ENCODE measurements at regions not wholly inside any gene's neighbourhood (a gene's known extent, or its start where the extent isn't known, plus 50 kb on each side); places are given as distances from the start of the nearest gene placed in this dataset.

DNA sequence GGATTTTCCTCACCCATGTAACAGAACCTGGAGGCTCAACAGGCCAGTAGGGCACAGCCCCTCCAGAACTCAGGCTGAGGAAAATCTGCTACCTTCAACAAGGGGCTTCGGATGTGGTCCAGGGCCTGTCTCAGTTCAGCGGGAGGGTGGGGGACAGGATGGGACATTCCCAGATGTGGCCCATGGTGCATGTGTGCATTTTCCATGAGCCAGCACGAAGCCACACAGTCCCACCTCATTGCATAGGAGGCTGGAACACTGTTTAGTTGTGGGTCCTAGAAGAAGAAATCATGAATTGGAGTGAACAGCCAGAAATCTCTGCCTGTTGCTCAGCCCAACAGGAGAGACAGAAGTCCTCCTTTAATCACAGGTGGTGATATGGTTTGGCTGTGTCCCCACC is 469.6 kb upstream of the MYT1L start:
- no peaks in the 10 kb centered on the region for H3K4me1 ChIP-seq (replicated peaks)
- no peak for DNase-seq (ENCODE audit: low read depth in 1 of 2, low spot score in 2 of 2)
- no peak overlapping the region for H3K4me3 ChIP-seq
- peaks cover 22% of the 10 kb centered on the region for H3K9me3 ChIP-seq (replicated peaks)
- no peaks in the 10 kb centered on the region for H3K36me3 ChIP-seq
- no peaks in the 10 kb centered on the region for H3K27me3 ChIP-seq (replicated peaks)
- H3K27ac ChIP-seq: no peak overlapping the region

DNA sequence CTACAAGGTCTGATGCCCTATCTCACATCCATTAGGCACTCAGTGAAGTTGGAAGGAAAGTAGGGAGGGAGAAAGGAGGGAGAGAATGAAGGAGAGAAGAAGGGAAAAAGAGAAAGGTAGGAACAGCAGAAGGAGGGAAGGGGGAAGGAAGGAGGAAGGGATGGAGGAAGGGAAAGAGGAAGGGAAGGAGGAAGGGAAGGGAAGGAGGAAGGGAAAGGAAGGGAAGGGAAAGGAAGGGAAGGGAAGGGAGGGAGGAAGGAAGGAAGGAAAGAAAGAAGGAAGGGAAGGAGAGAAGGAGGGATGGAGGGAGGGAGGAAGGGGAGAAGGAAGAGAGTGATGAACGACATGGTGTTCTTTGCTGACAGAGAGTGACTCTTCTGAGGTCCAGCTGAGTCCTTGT is 468.9 kb upstream of the MYT1L start:
- Histone ChIP-seq H3K36me3 (no peaks in the 10 kb centered on the region), H3K27me3 (replicated peaks) (no peaks in the 10 kb centered on the region), H3K27ac (no peak overlapping the region), H3K4me3 (no peak overlapping the region), H3K9me3 (replicated peaks) (peaks cover 24% of the 10 kb centered on the region), H3K4me1 (replicated peaks) (no peaks in the 10 kb centered on the region)
- no peak for DNase-seq (ENCODE audit: low read depth in 1 of 2, low spot score in 2 of 2)

DNA sequence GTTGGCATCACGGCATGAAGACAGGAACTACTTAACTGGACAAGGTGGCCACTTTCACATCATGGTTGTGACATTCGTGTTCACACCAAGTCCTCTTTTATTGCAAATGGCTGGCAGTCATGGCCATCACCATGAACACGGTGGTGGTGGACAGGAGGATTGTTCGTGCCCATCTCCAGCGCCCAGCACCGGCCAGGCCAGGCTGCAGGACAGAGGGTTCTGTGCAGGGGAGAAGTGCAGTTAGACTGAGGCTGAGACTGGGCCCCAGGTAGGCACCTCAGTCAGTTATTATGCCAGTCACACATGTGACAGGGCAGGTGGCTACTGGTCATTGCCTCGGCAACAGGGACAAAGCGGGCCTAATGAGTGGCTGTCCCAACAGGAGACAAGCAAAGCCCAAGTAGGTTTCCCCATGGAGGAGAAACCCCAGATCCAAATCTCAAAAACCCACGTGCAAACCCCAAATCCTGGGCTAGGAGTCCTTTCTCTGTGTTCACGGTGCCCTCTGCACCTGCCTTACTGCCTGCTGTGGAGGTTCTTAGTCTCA is 468.1 kb upstream of the MYT1L start:
- no peak for DNase-seq (ENCODE audit: low read depth in 1 of 2, low spot score in 2 of 2)
- Histone ChIP-seq H3K36me3 (no peaks in the 10 kb centered on the region), H3K4me3 (no peak overlapping the region), H3K27me3 (replicated peaks) (no peaks in the 10 kb centered on the region), H3K27ac (no peak overlapping the region), H3K4me1 (replicated peaks) (no peaks in the 10 kb centered on the region), H3K9me3 (replicated peaks) (peaks cover 24% of the 10 kb centered on the region)

DNA sequence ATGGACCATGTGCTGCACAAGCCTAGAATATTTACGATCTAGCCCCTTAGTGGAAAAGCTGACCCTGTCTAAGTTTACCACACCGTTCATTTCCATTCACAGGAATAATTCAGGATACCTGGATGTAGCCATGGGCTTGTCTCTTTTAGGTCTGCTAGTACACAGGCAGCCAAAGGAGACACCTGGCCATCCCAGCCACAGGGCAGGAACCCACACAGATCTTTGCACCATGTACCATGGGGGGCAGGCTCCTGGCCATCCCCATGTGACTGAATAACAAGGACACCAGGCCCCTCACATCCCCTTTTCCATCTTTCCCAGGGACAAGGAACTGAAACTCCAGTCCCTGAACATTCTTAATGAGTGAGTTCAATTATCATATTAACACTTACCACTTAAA is 467.3 kb upstream of the MYT1L start:
- no peaks in the 10 kb centered on the region for H3K36me3 ChIP-seq
- H3K4me1 ChIP-seq (replicated peaks): no peaks in the 10 kb centered on the region
- H3K27ac ChIP-seq: no peak overlapping the region
- no peak overlapping the region for H3K4me3 ChIP-seq
- DNase-seq (ENCODE audit: low read depth in 1 of 2, low spot score in 2 of 2): no peak
- H3K27me3 ChIP-seq (replicated peaks): no peaks in the 10 kb centered on the region
- H3K9me3 ChIP-seq (replicated peaks): peaks cover 29% of the 10 kb centered on the region

DNA sequence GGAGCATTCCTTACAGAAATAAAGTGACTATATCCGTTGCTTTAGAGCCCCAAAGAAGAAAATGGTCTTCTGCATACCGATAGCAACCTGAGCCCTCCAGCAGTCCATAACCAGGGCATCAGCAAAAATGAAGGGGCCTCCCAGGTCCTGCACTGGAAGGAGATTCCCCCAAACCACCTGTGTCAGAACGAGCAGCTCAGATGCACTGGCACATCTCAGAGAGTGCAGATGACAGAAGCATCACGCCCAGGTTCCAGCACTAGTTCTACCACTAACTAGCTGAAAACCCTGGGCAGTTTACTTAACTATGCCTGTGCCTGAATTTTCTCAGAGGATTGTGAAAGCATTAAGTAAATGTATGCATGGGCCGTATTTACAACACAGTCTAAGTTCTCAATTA is 466.7 kb upstream of the MYT1L start:
- Histone ChIP-seq H3K4me3 (no peak overlapping the region), H3K9me3 (replicated peaks) (peaks cover 27% of the 10 kb centered on the region), H3K27me3 (replicated peaks) (no peaks in the 10 kb centered on the region), H3K36me3 (no peaks in the 10 kb centered on the region), H3K4me1 (replicated peaks) (no peaks in the 10 kb centered on the region), H3K27ac (no peak overlapping the region)
- DNase-seq (ENCODE audit: low read depth in 1 of 2, low spot score in 2 of 2): no peak

DNA sequence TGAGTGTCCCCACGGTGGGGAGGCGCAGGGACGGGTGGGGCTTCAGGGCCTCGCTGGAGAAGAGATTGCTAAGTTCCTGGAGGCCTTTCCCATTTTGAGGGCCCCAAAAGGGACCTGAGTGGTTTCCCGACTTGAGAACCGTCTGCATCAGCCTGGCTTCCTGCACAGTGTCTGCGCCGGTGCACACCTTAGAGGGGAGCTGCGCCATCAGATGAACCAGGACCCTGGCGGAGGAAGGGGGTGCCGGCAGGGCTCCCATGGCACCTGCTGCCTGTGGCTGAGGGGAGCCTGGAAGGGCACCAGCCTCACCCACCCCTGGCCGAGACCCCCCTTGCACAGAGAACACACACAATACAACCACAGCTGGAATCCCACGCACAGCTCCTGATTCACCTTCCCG is 465.1 kb upstream of the MYT1L start:
- Histone ChIP-seq H3K4me1 (replicated peaks) (no peaks in the 10 kb centered on the region), H3K27me3 (replicated peaks) (no peaks in the 10 kb centered on the region), H3K4me3 (no peak overlapping the region), H3K36me3 (no peaks in the 10 kb centered on the region), H3K9me3 (replicated peaks) (peaks cover 27% of the 10 kb centered on the region), H3K27ac (no peak overlapping the region)
- DNase-seq (ENCODE audit: low read depth in 1 of 2, low spot score in 2 of 2): peak in 1 of 2 experiments; percentile 25

DNA sequence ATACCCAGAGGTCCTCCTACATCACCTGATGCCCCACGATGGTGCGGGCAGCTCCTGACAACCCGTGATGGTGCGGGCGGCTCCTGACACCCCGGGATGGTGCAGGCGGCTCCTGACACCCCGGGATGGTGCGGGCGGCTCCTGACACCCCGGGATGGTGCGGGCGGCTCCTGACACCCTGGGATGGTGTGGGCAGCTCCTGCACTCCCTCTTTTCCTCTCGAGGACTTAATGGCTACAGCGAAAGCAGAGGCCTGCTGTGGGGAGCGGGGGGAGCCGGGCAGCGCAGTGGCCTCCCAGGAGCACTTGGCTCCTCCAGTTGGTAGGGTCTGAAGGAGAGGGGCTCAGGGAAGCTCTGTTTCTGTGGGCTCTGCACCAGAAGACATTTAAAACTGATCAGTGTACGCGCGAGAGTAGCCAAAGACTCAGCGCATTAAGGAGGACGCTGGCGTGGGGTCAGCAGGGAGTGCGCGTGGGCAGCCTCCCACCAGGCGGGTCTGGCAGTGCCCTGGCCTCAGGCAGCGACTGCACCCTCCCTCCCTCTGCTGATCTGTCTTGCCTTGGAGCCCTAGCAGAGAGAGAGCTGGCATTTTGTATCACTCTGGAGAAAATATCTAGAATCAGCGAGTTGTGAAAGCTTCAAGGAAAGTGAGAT is 464.5 kb upstream of the MYT1L start:
- Histone ChIP-seq H3K4me1 (replicated peaks) (no peaks in the 10 kb centered on the region), H3K36me3 (no peaks in the 10 kb centered on the region), H3K27me3 (replicated peaks) (no peaks in the 10 kb centered on the region), H3K27ac (no peak overlapping the region), H3K9me3 (replicated peaks) (peaks cover 27% of the 10 kb centered on the region), H3K4me3 (no peak overlapping the region)
- DNase-seq (ENCODE audit: low read depth in 1 of 2, low spot score in 2 of 2): peak in 1 of 2 experiments; percentile 17

DNA sequence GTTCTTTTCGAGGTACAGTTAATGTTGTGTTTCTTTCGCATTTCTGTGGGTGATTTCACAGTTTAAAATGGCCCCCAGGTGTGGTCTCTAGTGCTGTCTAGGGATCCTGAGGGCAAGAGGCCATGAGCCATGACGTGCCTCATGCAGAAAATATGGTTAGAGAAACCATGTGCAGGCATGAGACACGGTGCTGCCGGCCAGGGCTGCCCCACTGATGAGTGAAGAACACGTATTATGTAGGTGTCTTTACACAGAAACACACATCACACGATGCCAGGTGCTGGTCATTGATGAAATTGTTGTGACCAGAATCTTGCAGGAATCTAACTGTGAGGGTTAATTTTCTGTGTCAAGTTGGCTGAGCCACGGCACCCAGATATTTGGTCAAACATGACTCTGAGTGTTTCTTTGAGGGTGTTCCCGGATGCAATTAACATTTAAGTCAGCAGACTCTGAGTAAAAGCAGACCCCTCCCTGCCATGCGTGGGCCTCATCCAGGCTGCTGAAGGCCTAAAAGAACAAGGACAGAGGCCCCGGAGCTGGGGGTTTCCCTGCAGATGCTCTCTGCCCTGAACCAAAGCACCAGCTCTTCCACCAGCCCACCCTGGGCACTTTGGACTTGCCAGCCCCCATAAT is 463.0 kb upstream of the MYT1L start:
- Histone ChIP-seq H3K9me3 (replicated peaks) (peaks cover 23% of the 10 kb centered on the region), H3K36me3 (no peaks in the 10 kb centered on the region), H3K27ac (no peak overlapping the region), H3K4me3 (no peak overlapping the region), H3K4me1 (replicated peaks) (no peaks in the 10 kb centered on the region), H3K27me3 (replicated peaks) (no peaks in the 10 kb centered on the region)
- DNase-seq (ENCODE audit: low read depth in 1 of 2, low spot score in 2 of 2): peak in 1 of 2 experiments; percentile 16

DNA sequence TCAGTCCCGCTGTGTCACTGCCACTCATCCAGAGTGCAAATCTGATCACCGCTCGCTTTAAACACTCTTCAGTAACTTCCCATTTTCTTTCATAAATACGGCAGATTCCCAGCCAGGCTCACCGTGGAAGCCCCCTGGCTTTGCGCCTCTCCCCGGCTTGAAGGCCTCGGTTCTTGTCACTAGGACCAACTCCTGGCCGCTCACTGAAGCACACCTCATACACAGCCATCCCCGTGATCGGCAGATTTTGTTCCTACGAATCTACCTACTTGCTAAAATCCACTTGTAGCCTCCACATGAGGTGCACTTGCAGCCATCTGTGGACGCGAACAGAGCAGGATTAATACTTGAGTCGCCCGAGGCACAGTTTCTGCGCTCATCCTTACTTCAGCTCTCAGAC is 462.4 kb upstream of the MYT1L start:
- no peaks in the 10 kb centered on the region for H3K4me1 ChIP-seq (replicated peaks)
- H3K36me3 ChIP-seq: no peaks in the 10 kb centered on the region
- H3K4me3 ChIP-seq: no peak overlapping the region
- no peaks in the 10 kb centered on the region for H3K27me3 ChIP-seq (replicated peaks)
- peaks cover 18% of the 10 kb centered on the region for H3K9me3 ChIP-seq (replicated peaks)
- no peak for DNase-seq (ENCODE audit: low read depth in 1 of 2, low spot score in 2 of 2)
- no peak overlapping the region for H3K27ac ChIP-seq

DNA sequence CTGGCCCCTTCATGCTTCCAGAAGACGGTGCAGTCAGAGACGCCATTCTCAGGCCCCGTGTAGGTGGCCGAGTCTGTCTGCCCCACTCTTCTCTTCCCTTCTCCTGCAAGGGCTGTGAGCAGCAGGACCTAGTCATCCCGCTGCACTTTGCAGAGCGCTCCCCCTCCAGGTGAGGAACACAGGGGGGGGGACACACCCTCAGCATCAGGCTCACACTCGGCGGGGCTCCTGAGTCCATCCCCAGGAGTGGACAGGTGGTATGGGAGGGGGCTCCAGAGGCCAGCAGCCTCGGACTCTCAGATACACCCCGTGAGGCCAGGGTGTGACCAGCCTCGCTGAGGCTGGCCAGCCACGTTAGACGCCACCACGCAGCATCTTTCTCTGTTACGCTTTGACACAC is 460.5 kb upstream of the MYT1L start:
- Histone ChIP-seq H3K27ac (no peak overlapping the region), H3K4me3 (no peak overlapping the region), H3K9me3 (replicated peaks) (peaks cover 15% of the 10 kb centered on the region), H3K27me3 (replicated peaks) (no peaks in the 10 kb centered on the region), H3K36me3 (no peaks in the 10 kb centered on the region), H3K4me1 (replicated peaks) (no peaks in the 10 kb centered on the region)
- DNase-seq (ENCODE audit: low read depth in 1 of 2, low spot score in 2 of 2): no peak

DNA sequence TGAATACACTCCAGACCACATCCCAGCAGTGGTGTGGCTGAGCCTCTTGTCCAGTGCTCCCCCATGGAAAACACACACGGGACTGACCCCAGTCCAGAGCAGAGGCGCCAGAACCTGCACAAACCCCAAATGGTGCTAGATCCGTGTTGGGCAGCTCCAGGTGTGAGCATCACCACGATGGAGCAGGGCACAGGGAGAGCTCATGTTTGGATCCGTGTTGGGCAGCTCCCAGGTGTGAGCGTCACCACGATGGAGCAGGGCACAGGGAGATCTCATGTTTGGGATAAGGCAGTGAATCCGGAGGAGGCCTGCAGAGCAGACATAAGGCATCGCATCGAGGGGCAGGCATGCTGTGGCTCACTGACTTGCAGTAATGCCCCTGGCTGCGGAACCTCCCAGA is 460.0 kb upstream of the MYT1L start:
- Histone ChIP-seq H3K4me3 (no peak overlapping the region), H3K4me1 (replicated peaks) (no peaks in the 10 kb centered on the region), H3K36me3 (no peaks in the 10 kb centered on the region), H3K27me3 (replicated peaks) (no peaks in the 10 kb centered on the region), H3K27ac (no peak overlapping the region), H3K9me3 (replicated peaks) (peaks cover 13% of the 10 kb centered on the region)
- DNase-seq (ENCODE audit: low read depth in 1 of 2, low spot score in 2 of 2): no peak

DNA sequence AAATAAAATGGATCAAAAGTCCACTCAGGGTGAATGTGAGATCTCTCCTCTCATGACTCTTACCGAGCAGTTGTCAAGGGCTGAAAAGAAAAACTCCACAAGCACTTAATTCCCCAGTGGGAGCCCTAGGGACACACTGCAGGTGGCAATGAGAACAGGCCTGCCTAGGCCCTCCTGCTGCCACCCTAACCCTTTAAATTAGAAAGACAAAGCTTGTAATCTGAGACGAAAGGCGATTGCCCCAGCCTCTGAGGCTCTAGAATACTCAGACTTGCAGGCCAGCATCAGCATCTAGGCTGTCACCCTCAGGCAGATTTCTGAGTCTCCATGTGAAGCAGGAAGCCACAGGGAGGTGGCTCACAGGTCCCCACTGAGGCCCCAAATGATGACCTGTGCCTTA is 457.0 kb upstream of the MYT1L start:
- DNase-seq (ENCODE audit: low read depth in 1 of 2, low spot score in 2 of 2): no peak
- Histone ChIP-seq H3K27me3 (replicated peaks) (no peaks in the 10 kb centered on the region), H3K4me3 (no peak overlapping the region), H3K9me3 (replicated peaks) (peaks cover 3% of the 10 kb centered on the region), H3K4me1 (replicated peaks) (no peaks in the 10 kb centered on the region), H3K27ac (no peak overlapping the region), H3K36me3 (no peaks in the 10 kb centered on the region)

DNA sequence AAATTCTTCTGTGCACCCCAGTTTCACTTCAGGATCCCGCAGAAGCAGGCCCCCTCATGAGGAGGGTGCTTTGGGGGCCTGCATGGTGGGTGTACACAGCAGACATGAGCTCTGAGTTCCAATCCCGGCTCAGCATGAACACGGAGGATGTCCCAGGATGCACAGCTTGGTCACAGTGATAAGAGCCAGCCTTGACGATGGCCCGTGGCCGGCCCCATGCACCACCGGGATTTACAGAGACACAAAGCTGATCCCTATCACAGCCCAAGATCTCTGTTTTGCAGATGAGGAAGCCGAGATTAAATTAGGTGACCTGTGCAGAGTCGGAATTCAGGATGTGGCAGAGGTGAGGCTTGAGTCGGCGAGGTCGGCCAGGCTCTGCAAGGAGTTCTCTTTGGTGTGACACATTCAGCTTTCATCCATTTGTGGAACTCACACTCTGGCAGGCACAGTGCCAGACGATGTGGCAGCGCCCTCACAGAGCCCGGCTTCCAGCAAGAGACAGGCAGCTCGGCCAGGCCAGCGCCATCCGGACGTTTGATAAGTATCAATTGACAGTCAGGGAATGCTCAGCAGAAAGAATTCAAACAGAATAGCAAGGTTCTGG is 456.3 kb upstream of the MYT1L start:
- Histone ChIP-seq H3K4me1 (replicated peaks) (no peaks in the 10 kb centered on the region), H3K27ac (no peak overlapping the region), H3K4me3 (no peak overlapping the region), H3K27me3 (replicated peaks) (no peaks in the 10 kb centered on the region), H3K9me3 (replicated peaks) (peaks cover 3% of the 10 kb centered on the region), H3K36me3 (no peaks in the 10 kb centered on the region)
- DNase-seq (ENCODE audit: low read depth in 1 of 2, low spot score in 2 of 2): no peak

DNA sequence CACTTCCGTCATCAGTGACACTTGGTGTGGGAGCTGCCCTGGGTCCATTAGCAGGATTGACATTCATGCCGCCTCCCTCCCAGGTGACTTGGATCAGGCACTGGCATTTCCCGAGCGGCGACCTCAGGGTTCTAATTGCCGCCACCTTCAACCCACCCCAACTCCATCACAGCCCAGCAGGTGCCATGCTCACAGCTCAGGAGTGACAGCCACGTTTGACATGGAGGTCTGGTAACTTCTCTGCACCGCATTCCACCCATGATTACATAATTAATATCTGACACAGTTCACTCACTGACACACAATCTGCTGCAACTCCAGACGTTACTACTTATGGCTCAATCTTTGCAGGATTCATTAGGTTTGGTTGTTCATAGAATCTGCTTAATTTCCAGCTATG is 450.9 kb upstream of the MYT1L start:
- H3K27ac ChIP-seq: no peak overlapping the region
- no peak overlapping the region for H3K4me3 ChIP-seq
- no peaks in the 10 kb centered on the region for H3K4me1 ChIP-seq (replicated peaks)
- no peaks in the 10 kb centered on the region for H3K36me3 ChIP-seq
- no peak for DNase-seq (ENCODE audit: low read depth in 1 of 2, low spot score in 2 of 2)
- no peaks in the 10 kb centered on the region for H3K27me3 ChIP-seq (replicated peaks)
- H3K9me3 ChIP-seq (replicated peaks): peaks cover 6% of the 10 kb centered on the region
